DND-41 (cell line): ENCODE measurements at regions not wholly inside any gene's neighbourhood (a gene's known extent, or its start where the extent isn't known, plus 50 kb on each side); places are given as distances from the start of the nearest gene placed in this dataset.

ENCODE experiments used
- EZH2 ChIP-seq: IDR thresholded peaks from 3 replicates; pipeline ENCODE4 v1.6.1; 2012; ENCODE audit warnings: borderline replicate concordance, low read depth, mild to moderate bottlenecking, moderate library complexity, low read length, inconsistent platforms; ENCODE audit not compliant: severe bottlenecking
- TF ChIP-seq, protein P1 (sequence below): IDR thresholded peaks from 2 replicates; pipeline ENCODE4 v1.5.1; 2012; ENCODE audit warnings: borderline replicate concordance, low read length, moderate library complexity, mild to moderate bottlenecking; ENCODE audit not compliant: poor library complexity, severe bottlenecking; ENCODE audit errors: extremely low read depth

DNA sequence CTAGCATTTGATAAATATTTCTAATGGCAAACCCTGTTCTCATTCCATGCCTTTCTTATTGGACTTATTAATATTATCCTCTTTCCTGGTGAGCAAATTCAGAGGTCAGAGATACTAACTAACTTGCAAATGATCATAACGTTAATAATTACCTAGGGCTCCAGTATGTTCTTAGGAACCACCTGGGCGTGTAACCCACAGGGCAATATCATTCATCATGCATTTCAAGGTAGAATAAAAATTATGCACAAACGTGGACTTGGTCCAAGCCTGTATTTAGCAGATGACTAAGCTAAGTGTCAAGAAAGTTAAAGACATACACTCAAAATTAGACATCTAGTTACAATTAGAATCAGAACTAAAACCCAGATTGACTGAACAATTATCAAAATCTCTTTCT, 850.1 kb downstream of the TRIML1 start:
- TF ChIP-seq EZH2 = no peak
- TF ChIP-seq, protein P1, sequence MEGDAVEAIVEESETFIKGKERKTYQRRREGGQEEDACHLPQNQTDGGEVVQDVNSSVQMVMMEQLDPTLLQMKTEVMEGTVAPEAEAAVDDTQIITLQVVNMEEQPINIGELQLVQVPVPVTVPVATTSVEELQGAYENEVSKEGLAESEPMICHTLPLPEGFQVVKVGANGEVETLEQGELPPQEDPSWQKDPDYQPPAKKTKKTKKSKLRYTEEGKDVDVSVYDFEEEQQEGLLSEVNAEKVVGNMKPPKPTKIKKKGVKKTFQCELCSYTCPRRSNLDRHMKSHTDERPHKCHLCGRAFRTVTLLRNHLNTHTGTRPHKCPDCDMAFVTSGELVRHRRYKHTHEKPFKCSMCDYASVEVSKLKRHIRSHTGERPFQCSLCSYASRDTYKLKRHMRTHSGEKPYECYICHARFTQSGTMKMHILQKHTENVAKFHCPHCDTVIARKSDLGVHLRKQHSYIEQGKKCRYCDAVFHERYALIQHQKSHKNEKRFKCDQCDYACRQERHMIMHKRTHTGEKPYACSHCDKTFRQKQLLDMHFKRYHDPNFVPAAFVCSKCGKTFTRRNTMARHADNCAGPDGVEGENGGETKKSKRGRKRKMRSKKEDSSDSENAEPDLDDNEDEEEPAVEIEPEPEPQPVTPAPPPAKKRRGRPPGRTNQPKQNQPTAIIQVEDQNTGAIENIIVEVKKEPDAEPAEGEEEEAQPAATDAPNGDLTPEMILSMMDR = no peak
